BJ (cell line): ENCODE measurements at regions not wholly inside any gene's neighbourhood (a gene's known extent, or its start where the extent isn't known, plus 50 kb on each side); places are given as distances from the start of the nearest gene placed in this dataset. TPM values are rescaled to one million over a fixed set of nuclear protein-coding genes. Genes with fewer than 3 reads are reported as not detected.

Source experiments
- small RNA-seq: library from RNA; depleted of rRNA; stranded (forward); fragments of <200 nt; gene quantifications from one replicate; pipeline ENCODE3, GENCODE V24; 2012; ENCODE audit warnings: low replicate concordance, low read depth; ENCODE audit not compliant: insufficient read length

Small RNA genes lying in the stretch of these regions (small RNA-seq; reads per million reads assigned to genes)
- gene RBBP4P6 = not detected
